Heart right ventricle (tissue), 16 donors: ENCODE measurements at regions not wholly inside any gene's neighbourhood (a gene's known extent, or its start where the extent isn't known, plus 50 kb on each side); places are given as distances from the start of the nearest gene placed in this dataset.

Source experiments
- ATAC-seq, 8 donors: fragments of 200-7000 bp; cut with Tn5 transposase; one replicate each; pipeline ENCODE4 v1.9.1; 2020; ENCODE audit warnings: mild to moderate bottlenecking in 8 of 8, moderate library complexity in 8 of 8, moderate number of reproducible peaks in 1 of 8
- DNase-seq, 2 donors: peaks; one replicate each; pipeline ENCODE4 v3.0.0-alpha.2; 2020
- H3K27ac ChIP-seq, 10 donors: fragments of 200-600 bp; sonication (generic) in 2 of 10; one replicate each; pipeline versions ENCODE4 v1.5.0 to v1.8.0; 2020 to 2022; ENCODE audit warnings: mild to moderate bottlenecking in 3 of 10
- H3K27me3 ChIP-seq, 7 donors: fragments of 200-600 bp; one replicate each; pipeline ENCODE4 v1.8.0; 2021 to 2022; ENCODE audit warnings: mild to moderate bottlenecking in 2 of 7
- H3K36me3 ChIP-seq, 9 donors: fragments of 200-600 bp; sonication (generic) in 1 of 9; one replicate each; pipeline versions ENCODE4 v1.5.0 to v1.8.0; 2020 to 2022; ENCODE audit warnings: mild to moderate bottlenecking in 2 of 9
- H3K4me1 ChIP-seq, 9 donors: fragments of 200-600 bp; sonication (generic) in 1 of 9; one replicate each; pipeline versions ENCODE4 v1.5.0 to v1.8.0; 2020 to 2022; ENCODE audit warnings: mild to moderate bottlenecking in 4 of 9
- H3K4me3 ChIP-seq, 10 donors: fragments of 200-600 bp; sonication (generic) in 2 of 10; one replicate each; pipeline versions ENCODE4 v1.5.0 to v1.8.0; 2020 to 2022; ENCODE audit warnings: mild to moderate bottlenecking in 7 of 10, moderate library complexity in 2 of 10
- H3K9me3 ChIP-seq, 11 donors: fragments of 200-600 bp in 10 of 11; sonication (generic) in 2 of 11; one replicate each; pipeline versions ENCODE4 v1.5.0 to v1.8.0; 2013 to 2022; ENCODE audit warnings: mild to moderate bottlenecking in 2 of 11, control low read depth in 1 of 11, moderate library complexity in 1 of 11
- CTCF ChIP-seq, 9 donors: fragments of 200-600 bp; sonication (generic) in 2 of 9; IDR thresholded peaks; one replicate each; pipeline versions ENCODE4 v1.5.0 to v1.8.0; 2021 to 2022; ENCODE audit warnings: antibody characterized with exemption in 9 of 9, mild to moderate bottlenecking in 5 of 9, moderate library complexity in 1 of 9
- WGBS, 2 donors: extraction: QIAGEN DNeasy Blood & Tissue Kit; methylation state at CpG; one replicate each; pipeline ENCODE4 v1.1.7; 2013; ENCODE audit warnings: inconsistent platforms in 1 of 2; 5-methylcytosine and 5-hydroxymethylcytosine counted together
- intact Hi-C, 10 donors: fragments of 100-400 bp; cut with DNase I; formaldehyde crosslinking; loops; one replicate each; pipeline versions ENCODE4 v1.11.1 to v1.14.2; 2022
- donor health status: Arrhythmogenic right ventricular cardiomyopathy.
- donor health status: ischemic (EF 13 %, LVEDD 7.1; RV severe dilation, severe dysfunction).
- donor health status: healthy with polysubstance abuse.
- donor health status: DM: no; HTN: yes; CAD: no.
- donor health status: DM: no; HTN: no; CAD: no.
- donor health status: ischemic (EF 25% LVEDD 6.9; RV normal size, moderate dysfunction).
- donor health status: ischemic (EF 25% LVEDD 5.7; RV mildly dilated, moderate dysfunction).
- donor health status: healthy.
- donor health status: DM: yes; HTN: yes; CAD: no.
- donor health status: Ischemic cardiomyopathy.
- donor health status: ischemic (EF 35%, LVEDD 5.7; RV mildly dilated, moderate dysfunction).
- donor health status: nonischemic (EF 11% LVEDD 7.7; RV severe dilation, severe dysfunction).
- donor health status: DM: yes; HTN: yes; CAD: no.
- donor health status: PGD.
- donor health status: ischemic (EF 29% LVEDD 5.4; RV normal size, mild dysfunction).
- donor health status: nonischemic (EF 23%, LVEDD 6.1; RV moderate dilation, normal function).

DNA sequence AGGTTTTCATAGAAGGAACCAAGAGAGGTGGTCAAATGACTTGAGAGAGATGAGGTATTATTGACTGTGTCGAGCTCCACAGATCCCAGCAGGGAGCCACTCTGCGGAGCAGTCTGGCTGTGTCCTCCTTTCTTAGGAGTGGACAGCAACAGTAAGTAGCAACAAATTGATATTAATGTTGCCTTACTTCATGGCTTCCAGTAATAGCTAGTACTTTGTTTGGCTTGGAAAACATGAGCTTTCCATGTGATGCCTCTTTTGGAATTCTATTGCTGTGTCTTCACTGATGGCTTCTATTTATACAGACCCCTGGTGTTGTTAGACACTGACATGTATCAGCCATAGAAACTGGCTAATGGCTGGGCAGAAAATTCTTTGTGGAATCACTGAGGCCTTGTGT, 531.2 kb upstream of the CCDC196 start:
- no peak overlapping the region for H3K27ac ChIP-seq
- no peak for TF ChIP-seq CTCF (IDR thresholded peaks at IDR 0.05)
- intact Hi-C loops, result loop anchor here in 9 of 10 donors (5.0 to 10.0 kb wide), 6 partner anchors 130 to 793 kb away; partner anchors contain the start of gene FUT8 (in 7 of the 9)
- H3K9me3 ChIP-seq, result no peaks in the 10 kb centered on the region
- no peaks in the 10 kb centered on the region for H3K27me3 ChIP-seq
- no peaks in the 10 kb centered on the region for H3K36me3 ChIP-seq
- ATAC-seq (no peak), DNase-seq (no peak)
- H3K4me3 ChIP-seq, result no peak overlapping the region
- H3K4me1 ChIP-seq, result peaks cover 0 to 6% (median 0%) of the 10 kb centered on the region in 9 donors
- 92 to 93% methylated on average over 2 of the region's 2 CpGs for WGBS, 2 donors

DNA sequence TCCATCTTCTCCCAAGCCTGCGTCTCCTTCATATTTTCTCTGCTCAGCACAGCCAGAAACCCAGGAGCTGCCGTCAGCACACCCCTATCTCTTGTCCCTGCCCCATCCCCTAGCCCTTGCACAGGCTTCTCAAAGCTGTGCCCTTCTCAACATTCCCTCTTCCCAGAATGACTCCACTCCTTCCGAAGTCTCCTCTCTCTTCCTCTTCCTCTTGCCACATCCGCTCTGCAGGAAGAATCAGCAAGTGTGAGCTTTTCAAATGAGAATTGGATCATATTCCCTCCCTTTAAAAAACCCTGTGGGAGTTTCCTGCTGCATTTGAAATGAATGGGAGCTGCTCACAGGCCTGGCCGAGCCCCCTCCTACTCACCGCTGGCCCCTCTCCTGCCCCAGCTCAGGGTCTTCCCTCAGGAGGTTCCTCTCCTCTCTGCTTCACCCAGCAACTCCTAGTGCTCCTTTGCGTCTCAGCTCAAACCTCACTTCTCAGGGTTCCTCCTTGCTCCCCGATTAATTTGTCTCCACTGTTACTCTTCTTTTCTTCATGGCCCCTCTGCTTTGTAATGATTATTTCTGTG, 528.5 kb upstream of the CCDC196 start:
- TF ChIP-seq CTCF (IDR thresholded peaks at IDR 0.05), result no peak
- intact Hi-C loops, result loop anchor here in 9 of 10 donors (2.0 to 10.0 kb wide), 7 partner anchors 133 to 795 kb away; partner anchors contain the start of gene FUT8 (in 7 of the 9)
- no peak overlapping the region for H3K4me3 ChIP-seq
- peaks cover 0 to 6% (median 0%) of the 10 kb centered on the region in 9 donors for H3K4me1 ChIP-seq
- no peak for ATAC-seq
- no peak for DNase-seq
- no peaks in the 10 kb centered on the region for H3K9me3 ChIP-seq
- H3K27me3 ChIP-seq, result peaks cover 0 to 7% (median 0%) of the 10 kb centered on the region in 7 donors
- no peaks in the 10 kb centered on the region for H3K36me3 ChIP-seq
- 71 to 73% methylated on average over 8 of the region's 8 CpGs for WGBS, 2 donors
- H3K27ac ChIP-seq, result no peak overlapping the region

DNA sequence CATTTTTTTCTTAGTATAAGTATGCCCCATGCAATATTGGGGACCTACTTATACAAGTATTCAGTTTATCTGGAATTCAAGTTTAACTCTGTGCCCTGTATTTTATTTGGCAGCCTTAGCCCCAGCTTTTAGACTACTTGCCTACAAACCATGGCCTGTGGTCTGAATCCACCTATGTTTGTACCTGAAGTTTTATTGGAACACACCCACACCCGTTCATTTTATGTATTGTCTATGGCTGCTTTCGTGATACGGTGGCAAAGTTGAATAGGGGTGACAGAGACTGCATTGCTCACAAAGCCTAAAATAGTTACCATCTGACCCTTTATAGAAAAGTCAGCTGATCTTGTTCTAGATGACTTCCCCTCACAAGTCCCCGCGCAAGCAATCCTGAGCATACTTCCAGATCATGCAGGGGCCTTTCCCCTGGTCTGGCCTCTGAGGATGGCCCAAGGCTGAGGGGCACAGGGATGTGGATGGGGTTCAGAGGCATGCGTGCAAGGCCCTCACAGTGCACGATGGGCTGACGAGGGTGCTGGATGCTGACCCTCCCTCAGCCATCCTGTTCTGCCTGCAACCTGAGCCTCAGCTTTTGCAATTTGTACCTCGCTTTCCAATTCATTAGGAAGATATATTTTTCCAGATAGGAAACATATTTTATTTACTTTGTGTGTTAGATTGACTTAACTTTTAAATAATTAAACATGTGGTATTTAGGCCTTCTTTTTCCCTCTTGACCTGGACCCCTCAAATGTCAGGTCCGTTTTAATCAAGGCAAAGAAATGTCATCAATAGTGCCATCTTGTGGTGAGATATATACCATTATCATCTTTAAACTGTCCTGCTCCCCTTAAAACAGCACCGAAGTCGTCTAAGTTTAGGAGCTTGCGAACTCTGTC, 527.3 kb upstream of the CCDC196 start:
- peak in 7 of 8 donors; percentile 19 to 69 (median 33) for ATAC-seq
- 64 to 69% methylated on average over 13 of the region's 13 CpGs for WGBS, 2 donors
- DNase-seq, result no peak
- peaks cover 0 to 6% (median 0%) of the 10 kb centered on the region in 9 donors for H3K4me1 ChIP-seq
- H3K27me3 ChIP-seq, result peaks cover 0 to 14% (median 0%) of the 10 kb centered on the region in 7 donors
- no peaks in the 10 kb centered on the region for H3K9me3 ChIP-seq
- H3K27ac ChIP-seq, result no peak overlapping the region
- TF ChIP-seq CTCF (IDR thresholded peaks at IDR 0.05), result peak; percentile 19 to 68 (median 56)
- intact Hi-C loops, result loop anchor here in 9 of 10 donors (2.0 to 10.0 kb wide), 7 partner anchors 134 to 797 kb away; partner anchors contain the start of gene FUT8 (in 7 of the 9)
- no peaks in the 10 kb centered on the region for H3K36me3 ChIP-seq
- no peak overlapping the region for H3K4me3 ChIP-seq

GRCh38 chr14:65959563-65960024, 526.6 kb upstream of the CCDC196 start:
- Histone ChIP-seq H3K4me3 (no peak overlapping the region), H3K27me3 (peaks cover 0 to 14% (median 0%) of the 10 kb centered on the region in 7 donors), H3K9me3 (no peaks in the 10 kb centered on the region), H3K27ac (no peak overlapping the region), H3K4me1 (peaks cover 0 to 6% (median 0%) of the 10 kb centered on the region in 9 donors), H3K36me3 (no peaks in the 10 kb centered on the region)
- intact Hi-C loops, result loop anchor here in 9 of 10 donors (2.0 to 10.0 kb wide), 9 partner anchors 111 to 797 kb away; partner anchors contain the start of gene FUT8 (in 7 of the 9)
- 50 to 60% methylated on average over 2 of the region's 2 CpGs for WGBS, 2 donors
- DNase-seq (no peak), ATAC-seq (no peak)
- TF ChIP-seq CTCF (IDR thresholded peaks at IDR 0.05), result peak in 1 of 9 donors; percentile 5
